DMS53 (cell line): ENCODE measurements at regions not wholly inside any gene's neighbourhood (a gene's known extent, or its start where the extent isn't known, plus 50 kb on each side); places are given as distances from the start of the nearest gene placed in this dataset.

Source experiments
- DNase-seq: peaks from one replicate; lab custom pipeline; 2025; lab: John Stamatoyannopoulos, UW

GRCh38 chr4:178799204-178799603 is 1357.0 kb upstream of the AGA start:
- no peak for DNase-seq

DNA sequence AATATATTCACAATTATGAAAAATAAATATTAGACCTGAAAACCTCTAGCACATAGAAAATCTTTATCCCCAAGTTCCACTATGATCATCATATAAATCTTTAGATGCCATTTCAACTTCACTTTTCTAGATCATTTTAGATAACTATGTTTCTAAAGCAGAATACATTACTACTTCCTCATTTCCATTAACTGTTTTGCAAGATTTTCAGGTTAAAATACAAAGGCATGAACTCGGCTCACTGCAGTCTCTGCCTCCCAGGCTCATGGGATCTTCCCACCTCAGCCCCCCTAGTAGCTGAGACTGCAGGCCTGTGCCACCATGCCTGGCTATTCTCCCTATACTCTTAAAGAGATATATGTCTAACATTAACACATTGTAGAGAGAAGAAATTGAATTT is 1365.9 kb upstream of the AGA start:
- no peak for DNase-seq

DNA sequence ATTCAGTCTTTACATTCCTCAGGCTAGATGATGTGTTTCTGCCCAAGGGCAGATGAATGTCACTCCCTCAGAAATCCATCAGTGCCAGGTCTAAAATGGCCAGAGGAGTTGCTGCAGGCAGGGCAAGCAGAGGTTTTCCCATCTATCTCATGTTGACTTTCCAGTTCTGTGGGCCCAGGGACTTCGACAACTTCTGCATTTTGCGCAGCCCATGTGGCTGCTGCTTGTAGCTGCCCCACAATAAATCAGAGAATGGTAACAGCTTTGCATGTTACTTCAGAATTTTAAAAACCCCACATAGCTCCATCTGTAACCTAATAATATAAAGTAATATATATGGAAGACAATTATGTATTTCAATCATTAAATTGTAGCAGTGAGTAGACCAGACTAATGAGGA is 1367.7 kb upstream of the AGA start:
- no peak for DNase-seq

GRCh38 chr4:178811356-178811755 is 1369.1 kb upstream of the AGA start:
- DNase-seq: no peak

GRCh38 chr4:178812866-178813265 is 1370.6 kb upstream of the AGA start:
- DNase-seq: no peak

- peak; percentile 30 for DNase-seq
Observed at GRCh38 chr4:178814908-178815307, 1372.7 kb upstream of the AGA start.

DNA sequence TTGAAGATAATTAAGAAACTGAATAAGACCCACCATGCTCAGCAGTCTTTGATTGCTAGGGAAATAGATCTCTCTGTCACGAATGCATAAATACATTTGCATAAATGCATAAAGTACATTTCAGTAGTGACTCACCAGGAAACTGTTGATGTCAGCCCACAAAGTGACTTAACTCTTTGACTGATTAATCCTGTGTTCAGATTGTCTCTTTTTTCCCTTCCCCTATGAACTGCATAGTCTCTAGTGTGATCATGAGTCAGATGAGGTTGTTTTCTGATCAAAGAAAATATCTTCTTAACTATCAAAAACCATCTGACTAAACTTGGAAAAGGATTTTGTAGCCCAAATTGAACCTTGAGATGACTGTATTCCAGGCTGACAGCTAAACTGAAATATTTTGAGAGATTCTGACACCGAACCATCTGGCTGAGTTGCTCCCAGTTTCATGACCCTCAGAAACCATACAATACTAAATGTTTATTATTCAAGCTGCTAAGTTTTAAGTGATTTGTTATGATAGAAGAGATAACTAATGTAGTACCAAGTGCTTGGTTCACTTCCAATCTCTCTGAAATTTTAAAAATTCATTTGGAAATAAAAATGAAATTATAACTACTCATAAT is 1381.5 kb upstream of the AGA start:
- DNase-seq: no peak

DNA sequence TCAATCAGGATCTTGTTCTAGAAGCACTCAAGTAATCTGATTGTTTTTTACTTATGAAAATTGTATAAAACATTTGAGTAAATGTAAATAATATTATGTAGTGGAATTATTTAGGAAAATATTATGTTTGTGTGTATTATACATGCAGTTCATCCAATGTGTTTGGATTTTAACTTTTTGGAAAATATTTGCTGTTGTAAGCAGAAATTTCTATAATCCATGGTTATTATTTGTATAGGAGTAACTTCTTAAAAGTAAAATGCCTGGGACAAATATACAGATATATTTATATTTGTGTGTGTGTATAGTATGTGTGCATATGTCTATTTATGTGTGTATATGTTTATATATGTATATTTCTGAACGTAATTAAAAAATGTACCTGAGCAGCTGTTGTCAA is 1394.6 kb upstream of the AGA start:
- DNase-seq: no peak

- no peak for DNase-seq
Observed at GRCh38 chr4:178838776-178839175, 1396.5 kb upstream of the AGA start.

DNA sequence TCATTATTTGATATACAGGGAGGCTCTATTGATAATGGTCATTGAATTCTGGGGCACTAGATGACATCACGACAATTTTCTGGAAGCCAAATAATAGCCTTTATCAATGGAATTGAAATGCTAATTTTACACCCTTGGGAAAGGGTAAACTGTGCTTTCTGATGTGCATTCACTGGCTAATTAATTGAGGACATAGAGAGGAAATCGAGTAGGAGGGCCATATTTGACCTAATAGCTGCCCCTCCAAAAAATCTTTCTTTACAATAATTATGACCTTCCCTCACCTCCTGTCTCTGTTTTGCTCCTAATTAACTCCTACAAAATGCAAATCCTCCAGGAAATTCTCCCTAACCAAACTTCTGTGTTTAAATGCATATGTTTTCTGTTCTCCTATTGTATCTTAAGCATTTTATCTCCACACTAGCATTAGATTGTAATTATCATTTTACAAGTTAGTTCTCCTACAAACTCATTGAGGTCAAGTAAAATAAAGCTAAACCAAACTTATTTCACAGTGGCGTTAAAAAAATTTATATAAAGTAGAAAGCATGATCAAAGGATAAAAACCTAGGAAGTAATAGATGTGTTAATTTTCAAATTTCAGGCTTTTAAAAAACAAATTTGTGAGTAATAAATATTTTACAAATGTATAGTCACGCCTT is 1414.0 kb upstream of the AGA start:
- DNase-seq: no peak

GRCh38 chr4:178871476-178871875 is 1429.2 kb upstream of the AGA start:
- DNase-seq: no peak

GRCh38 chr4:178881937-178882336 is 1439.7 kb upstream of the AGA start:
- DNase-seq: no peak

GRCh38 chr4:178894126-178894525 is 1451.9 kb upstream of the AGA start:
- no peak for DNase-seq

DNA sequence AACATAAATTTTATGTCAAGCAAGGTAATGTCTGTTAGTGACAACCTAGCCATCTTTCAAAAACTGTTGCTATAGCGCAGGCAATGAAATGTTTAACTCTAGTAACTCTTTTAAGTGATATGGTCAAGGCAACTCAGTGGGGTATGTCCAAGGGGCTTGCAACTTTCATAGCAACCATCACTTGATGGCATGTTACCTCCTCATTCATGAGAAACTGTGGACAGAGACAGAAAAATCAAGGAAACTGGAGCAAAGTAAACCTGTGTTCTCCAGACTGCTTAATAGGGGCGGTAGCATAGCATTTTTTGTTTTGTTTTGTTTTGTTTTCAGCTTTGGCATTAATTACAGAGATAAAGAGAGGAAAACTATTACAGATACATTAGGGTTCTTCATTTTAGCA is 1456.8 kb upstream of the AGA start:
- no peak for DNase-seq

DNA sequence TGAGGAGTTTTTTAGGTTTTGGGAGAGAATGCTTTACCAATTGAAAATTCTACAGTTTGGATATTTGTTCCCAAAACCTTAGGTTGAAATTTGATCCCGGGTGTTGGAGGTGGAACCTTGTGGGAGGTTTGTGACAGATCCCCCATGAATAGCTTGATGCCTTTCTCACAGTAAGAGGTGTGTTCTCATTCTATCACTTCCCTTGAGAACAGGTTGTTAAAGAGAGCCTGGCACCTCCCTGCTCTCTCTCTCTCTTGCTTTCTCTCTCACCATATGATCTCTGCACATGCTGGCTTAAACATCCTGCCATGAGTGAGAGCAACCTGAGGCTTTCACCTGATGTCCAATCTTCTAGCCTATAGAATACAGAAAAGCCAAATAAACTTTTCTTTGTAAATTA is 1475.5 kb upstream of the AGA start:
- peak; percentile 1 for DNase-seq

- peak; percentile 50 for DNase-seq
Observed at GRCh38 chr4:178937130-178937529, 1494.9 kb upstream of the AGA start.

GRCh38 chr4:178941975-178942374 is 1499.7 kb upstream of the AGA start:
- DNase-seq: no peak

DNA sequence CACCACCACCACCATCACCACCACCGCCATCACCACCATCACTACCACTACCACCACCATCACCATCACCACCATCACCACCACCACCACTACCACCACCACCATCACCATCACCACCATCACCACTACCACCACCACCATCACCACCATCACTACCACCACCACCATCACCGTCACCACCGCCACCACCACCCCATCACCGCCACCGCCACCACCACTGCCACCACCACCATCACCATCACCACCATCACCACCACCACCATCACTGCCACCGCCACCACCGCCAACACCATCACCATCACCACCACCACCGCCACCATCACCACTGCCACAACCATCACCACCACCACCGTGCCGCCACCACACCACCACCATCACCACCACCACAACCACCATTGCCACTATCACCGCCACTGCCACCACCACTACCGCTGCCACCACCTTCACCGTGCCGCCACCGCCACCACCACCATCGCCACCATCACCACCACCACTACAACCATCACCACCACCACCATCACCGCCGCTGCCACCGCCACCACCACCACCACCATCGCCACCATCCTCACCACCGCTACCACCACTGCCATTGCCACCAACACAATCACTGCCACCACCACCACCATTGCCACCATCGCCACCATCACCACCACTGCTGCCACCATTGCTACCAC is 1511.3 kb upstream of the AGA start:
- DNase-seq: no peak

GRCh38 chr4:178955614-178956013 is 1513.4 kb upstream of the AGA start:
- DNase-seq: peak; percentile 5

- no peak for DNase-seq
Observed at GRCh38 chr4:178958725-178959440, 1516.6 kb upstream of the AGA start.

DNA sequence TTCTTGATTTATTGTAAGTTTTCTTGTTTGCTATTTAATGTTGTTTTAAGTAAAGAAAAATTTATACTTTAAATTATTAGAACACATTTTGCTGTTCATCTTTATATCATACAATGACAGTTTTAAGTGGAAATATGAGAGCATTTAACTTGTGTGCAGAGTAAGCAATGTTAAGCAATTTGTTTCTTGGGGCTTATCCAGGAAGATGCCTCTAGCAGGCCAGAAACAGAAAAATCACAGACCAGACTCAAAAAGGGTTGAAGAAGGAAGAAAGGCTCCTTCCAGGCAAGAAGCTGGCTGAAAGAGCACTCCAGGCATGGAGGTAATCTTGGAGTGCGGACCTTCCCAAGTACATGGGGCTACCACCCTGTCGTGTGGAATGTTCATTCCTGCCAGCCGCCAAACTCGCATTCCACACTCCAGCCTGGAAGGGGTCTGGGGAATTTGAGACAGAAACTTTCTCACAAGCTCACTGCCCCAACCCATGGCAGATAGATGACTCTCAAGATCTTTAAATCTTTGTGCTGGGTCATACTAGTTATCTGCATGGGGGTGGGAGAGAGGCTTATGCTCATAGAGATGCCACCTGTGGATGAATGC is 1521.3 kb upstream of the AGA start:
- DNase-seq: no peak

DNA sequence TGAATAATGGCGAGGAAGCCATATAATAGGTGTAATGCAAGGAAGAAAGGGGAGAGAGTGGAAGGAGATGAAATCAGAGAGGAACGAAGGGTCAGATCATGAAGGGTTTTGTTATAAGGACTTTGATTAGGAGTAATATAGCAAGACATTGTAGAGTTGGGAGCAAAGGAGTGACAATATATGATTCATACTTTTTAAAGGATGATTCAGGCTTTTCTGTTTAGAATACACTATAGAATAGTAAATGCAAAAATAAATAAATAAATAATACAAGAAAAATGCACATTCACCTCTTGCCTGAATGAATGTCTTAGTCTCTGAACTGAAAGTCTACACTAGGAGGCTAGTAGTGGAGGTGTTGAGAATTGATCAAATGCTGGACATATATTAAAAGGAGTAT is 1524.4 kb upstream of the AGA start:
- no peak for DNase-seq
